Adrenal gland (tissue), 5 donors: ENCODE measurements at regions not wholly inside any gene's neighbourhood (a gene's known extent, or its start where the extent isn't known, plus 50 kb on each side); places are given as distances from the start of the nearest gene placed in this dataset.

Experiments
- POLR2A ChIP-seq, 2 donors: fragments of 450-650 bp; IDR thresholded peaks; one replicate each; pipeline ENCODE4 v1.6.1; 2017; ENCODE audit warnings: antibody characterized with exemption in 2 of 2, mild to moderate bottlenecking in 2 of 2, moderate library complexity in 1 of 2
- TF ChIP-seq, protein P1 (sequence below), 6 experiments: fragments of 450-650 bp in 4 of 6; fragments of 200-600 bp in 2 of 6; sonication (generic) in 1 of 6; IDR thresholded peaks; 1 replicate in 5 of 6; 2 replicates in 1 of 6; pipeline versions ENCODE4 v1.5.1 to v1.8.0; 2016 to 2021; ENCODE audit warnings: antibody characterized with exemption in 6 of 6, mild to moderate bottlenecking in 2 of 6, moderate library complexity in 1 of 6
- donor health status: DM: no; HTN: no; CAD: no.

DNA sequence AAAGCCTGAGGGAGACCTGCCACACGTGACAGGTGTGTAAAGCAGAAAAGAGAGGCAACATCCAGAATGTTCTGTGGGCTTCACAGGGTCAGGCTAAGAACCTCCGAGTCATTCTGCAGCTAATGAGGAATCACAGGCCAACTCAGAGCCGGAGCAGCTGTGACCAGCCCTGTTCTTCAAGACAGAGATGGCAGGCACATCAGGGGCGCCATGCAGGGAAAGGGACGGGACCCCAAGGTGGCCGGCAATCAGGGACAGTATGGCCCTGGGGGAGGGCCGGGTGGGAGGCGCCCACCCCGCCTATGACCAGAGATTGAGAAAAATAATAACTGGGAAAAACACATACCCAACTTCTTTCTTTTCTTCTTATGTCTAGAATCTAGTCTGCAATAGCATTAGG is 316.7 kb upstream of the SALL3 start:
- TF ChIP-seq, protein P1, sequence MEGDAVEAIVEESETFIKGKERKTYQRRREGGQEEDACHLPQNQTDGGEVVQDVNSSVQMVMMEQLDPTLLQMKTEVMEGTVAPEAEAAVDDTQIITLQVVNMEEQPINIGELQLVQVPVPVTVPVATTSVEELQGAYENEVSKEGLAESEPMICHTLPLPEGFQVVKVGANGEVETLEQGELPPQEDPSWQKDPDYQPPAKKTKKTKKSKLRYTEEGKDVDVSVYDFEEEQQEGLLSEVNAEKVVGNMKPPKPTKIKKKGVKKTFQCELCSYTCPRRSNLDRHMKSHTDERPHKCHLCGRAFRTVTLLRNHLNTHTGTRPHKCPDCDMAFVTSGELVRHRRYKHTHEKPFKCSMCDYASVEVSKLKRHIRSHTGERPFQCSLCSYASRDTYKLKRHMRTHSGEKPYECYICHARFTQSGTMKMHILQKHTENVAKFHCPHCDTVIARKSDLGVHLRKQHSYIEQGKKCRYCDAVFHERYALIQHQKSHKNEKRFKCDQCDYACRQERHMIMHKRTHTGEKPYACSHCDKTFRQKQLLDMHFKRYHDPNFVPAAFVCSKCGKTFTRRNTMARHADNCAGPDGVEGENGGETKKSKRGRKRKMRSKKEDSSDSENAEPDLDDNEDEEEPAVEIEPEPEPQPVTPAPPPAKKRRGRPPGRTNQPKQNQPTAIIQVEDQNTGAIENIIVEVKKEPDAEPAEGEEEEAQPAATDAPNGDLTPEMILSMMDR (IDR thresholded peaks at IDR 0.05) = no peak
- no peak for TF ChIP-seq POLR2A (IDR thresholded peaks at IDR 0.05)
